RCC 7860 (cell line): ENCODE measurements at regions not wholly inside any gene's neighbourhood (a gene's known extent, or its start where the extent isn't known, plus 50 kb on each side); places are given as distances from the start of the nearest gene placed in this dataset.

Experiments
- DNase-seq: peaks from one replicate; pipeline ENCODE4 v3.0.0-alpha.2; 2015; ENCODE audit warnings: low spot score
- FAIRE-seq: peaks from 2 replicates; lab custom pipeline; 2012; peaks lifted over from hg19 to GRCh38; lab: Jason Lieb, UNC

- DNase-seq (no peak), FAIRE-seq (no peak)
Observed at GRCh38 chr4:137693641-137694040, 161.3 kb upstream of the PCDH18 start.

- FAIRE-seq: no peak
Observed at GRCh38 chr4:137692205-137692604, 159.9 kb upstream of the PCDH18 start.

GRCh38 chr4:137688651-137689050 lies 156.4 kb upstream of the PCDH18 start:
- FAIRE-seq (no peak), DNase-seq (no peak)

More at GRCh38 chr4:137692205-137692604, 159.9 kb upstream of the PCDH18 start:
- no peak for DNase-seq

GRCh38 chr4:137685357-137685756 lies 153.1 kb upstream of the PCDH18 start:
- no peak for DNase-seq
- no peak for FAIRE-seq

- FAIRE-seq: no peak
- no peak for DNase-seq
Observed at GRCh38 chr4:137681081-137681480, 148.8 kb upstream of the PCDH18 start.

- peak; percentile 73 for DNase-seq
- FAIRE-seq: peak; percentile 93
Observed at GRCh38 chr4:137678796-137679195, 146.5 kb upstream of the PCDH18 start.

GRCh38 chr4:137677863-137678262 lies 145.6 kb upstream of the PCDH18 start:
- FAIRE-seq (no peak), DNase-seq (peak; percentile 63)

GRCh38 chr4:137676357-137676998 lies 144.2 kb upstream of the PCDH18 start:
- no peak for DNase-seq
- no peak for FAIRE-seq

- FAIRE-seq: no peak
- DNase-seq: peak; percentile 54
Observed at GRCh38 chr4:137674066-137674465, 141.8 kb upstream of the PCDH18 start.

GRCh38 chr4:137668885-137669545 lies 136.7 kb upstream of the PCDH18 start:
- FAIRE-seq: peak; percentile 34

GRCh38 chr4:137664416-137664815 lies 132.1 kb upstream of the PCDH18 start:
- no peak for FAIRE-seq
- no peak for DNase-seq

More at GRCh38 chr4:137668885-137669545, 136.7 kb upstream of the PCDH18 start:
- DNase-seq: no peak

- FAIRE-seq (no peak), DNase-seq (no peak)
Observed at GRCh38 chr4:137664046-137664387, 131.7 kb upstream of the PCDH18 start.

- FAIRE-seq: no peak
- DNase-seq: no peak
Observed at GRCh38 chr4:137663251-137664045, 131.2 kb upstream of the PCDH18 start.

- DNase-seq (no peak), FAIRE-seq (no peak)
Observed at GRCh38 chr4:137661693-137662092, 129.4 kb upstream of the PCDH18 start.

- DNase-seq (no peak), FAIRE-seq (no peak)
Observed at GRCh38 chr4:137660211-137660610, 127.9 kb upstream of the PCDH18 start.

- DNase-seq (no peak), FAIRE-seq (no peak)
Observed at GRCh38 chr4:137659431-137659830, 127.1 kb upstream of the PCDH18 start.

GRCh38 chr4:137656661-137657060 lies 124.4 kb upstream of the PCDH18 start:
- no peak for FAIRE-seq
- DNase-seq: no peak

GRCh38 chr4:137655302-137655701 lies 123.0 kb upstream of the PCDH18 start:
- FAIRE-seq: no peak

GRCh38 chr4:137651128-137651527 lies 118.8 kb upstream of the PCDH18 start:
- peak; percentile 80 for FAIRE-seq

More at GRCh38 chr4:137655302-137655701, 123.0 kb upstream of the PCDH18 start:
- DNase-seq: no peak

GRCh38 chr4:137649711-137650450 lies 117.6 kb upstream of the PCDH18 start:
- DNase-seq: no peak
- FAIRE-seq: no peak

More at GRCh38 chr4:137651128-137651527, 118.8 kb upstream of the PCDH18 start:
- peak; percentile 66 for DNase-seq

- FAIRE-seq (no peak), DNase-seq (no peak)
Observed at GRCh38 chr4:137648531-137648930, 116.2 kb upstream of the PCDH18 start.
